Epithelial cell of prostate (primary cell): ENCODE measurements at regions not wholly inside any gene's neighbourhood (a gene's known extent, or its start where the extent isn't known, plus 50 kb on each side); places are given as distances from the start of the nearest gene placed in this dataset.
"Not testable (repeated sequence)": the region's sequence is repeated elsewhere in the genome, so short reads cannot be mapped to it uniquely, and the experiment has no call there.

ENCODE experiments used
- DNase-seq: peaks from one replicate; pipeline ENCODE4 v3.0.0-alpha.2; 2011; ENCODE audit warnings: low read depth, low spot score
- H3K27ac ChIP-seq: fragments of 450-650 bp; 2 replicates; pipeline ENCODE4 v1.5.1; 2017; ENCODE audit warnings: mild to moderate bottlenecking

- no peak overlapping the region for H3K27ac ChIP-seq
- no peak for DNase-seq
Measured at GRCh38 chr5:57939771-57940170, 457.2 kb upstream of the ACTBL2 start.

- DNase-seq = no peak
- H3K27ac ChIP-seq = no peak overlapping the region
Measured at GRCh38 chr5:57939335-57939734, 456.7 kb upstream of the ACTBL2 start.

GRCh38 chr5:57938174-57938557 is 455.6 kb upstream of the ACTBL2 start:
- no peak for DNase-seq
- no peak overlapping the region for H3K27ac ChIP-seq

- H3K27ac ChIP-seq = no peak overlapping the region
- no peak for DNase-seq
Measured at GRCh38 chr5:57937501-57938173, 455.0 kb upstream of the ACTBL2 start.

GRCh38 chr5:57937025-57937424 is 454.4 kb upstream of the ACTBL2 start:
- no peak for DNase-seq
- no peak overlapping the region for H3K27ac ChIP-seq

- peak; percentile 67 for DNase-seq
- no peak overlapping the region for H3K27ac ChIP-seq
Measured at GRCh38 chr5:57932761-57933160, 450.1 kb upstream of the ACTBL2 start.

GRCh38 chr5:57931807-57932206 is 449.2 kb upstream of the ACTBL2 start:
- DNase-seq = no peak
- no peak overlapping the region for H3K27ac ChIP-seq

- no peak overlapping the region for H3K27ac ChIP-seq
- no peak for DNase-seq
Measured at GRCh38 chr5:57931352-57931751, 448.7 kb upstream of the ACTBL2 start.

GRCh38 chr5:57929271-57929670 is 446.7 kb upstream of the ACTBL2 start:
- DNase-seq = no peak
- H3K27ac ChIP-seq = no peak overlapping the region

- not testable (repeated sequence) for DNase-seq, H3K27ac ChIP-seq
Measured at GRCh38 chr5:57923094-57923493, 440.5 kb upstream of the ACTBL2 start.

- no peak for DNase-seq
- H3K27ac ChIP-seq = no peak overlapping the region
Measured at GRCh38 chr5:57917004-57917403, 434.4 kb upstream of the ACTBL2 start.

GRCh38 chr5:57915536-57915935 is 432.9 kb upstream of the ACTBL2 start:
- DNase-seq = no peak
- no peak overlapping the region for H3K27ac ChIP-seq

- DNase-seq = no peak
- no peak overlapping the region for H3K27ac ChIP-seq
Measured at GRCh38 chr5:57911438-57911837, 428.8 kb upstream of the ACTBL2 start.

GRCh38 chr5:57906671-57907070 is 424.1 kb upstream of the ACTBL2 start:
- no peak overlapping the region for H3K27ac ChIP-seq
- DNase-seq = no peak

- DNase-seq = no peak
- no peak overlapping the region for H3K27ac ChIP-seq
Measured at GRCh38 chr5:57903458-57903857, 420.8 kb upstream of the ACTBL2 start.

GRCh38 chr5:57902095-57902494 is 419.5 kb upstream of the ACTBL2 start:
- no peak overlapping the region for H3K27ac ChIP-seq
- no peak for DNase-seq

- DNase-seq = no peak
- no peak overlapping the region for H3K27ac ChIP-seq
Measured at GRCh38 chr5:57900381-57900944, 417.9 kb upstream of the ACTBL2 start.

- no peak for DNase-seq
- no peak overlapping the region for H3K27ac ChIP-seq
Measured at GRCh38 chr5:57896576-57896975, 414.0 kb upstream of the ACTBL2 start.

GRCh38 chr5:57895766-57896165 is 413.2 kb upstream of the ACTBL2 start:
- no peak for DNase-seq
- no peak overlapping the region for H3K27ac ChIP-seq

- DNase-seq = no peak
- no peak overlapping the region for H3K27ac ChIP-seq
Measured at GRCh38 chr5:57893926-57894325, 411.3 kb upstream of the ACTBL2 start.

- H3K27ac ChIP-seq = no peak overlapping the region
- DNase-seq = no peak
Measured at GRCh38 chr5:57891443-57891842, 408.8 kb upstream of the ACTBL2 start.

GRCh38 chr5:57889558-57889957 is 406.9 kb upstream of the ACTBL2 start:
- DNase-seq = peak; percentile 85
- H3K27ac ChIP-seq = peak overlapping the region; percentile 56
